Osteocyte (in vitro differentiated cells): ENCODE measurements at regions not wholly inside any gene's neighbourhood (a gene's known extent, or its start where the extent isn't known, plus 50 kb on each side); places are given as distances from the start of the nearest gene placed in this dataset.

Experiments used
- DNase-seq: peaks from one replicate; pipeline ENCODE4 v3.0.0; 2021; ENCODE audit warnings: mixed read lengths; ENCODE audit not compliant: unreplicated experiment; ENCODE audit errors: extremely low spot score
- H3K27ac Mint-ChIP-seq: one replicate; pipeline ENCODE4 v1.8.0; 2021; ENCODE audit warnings: mild to moderate bottlenecking, mixed read lengths; ENCODE audit not compliant: unreplicated experiment
- H3K27me3 Mint-ChIP-seq: one replicate; pipeline ENCODE4 v1.8.0; 2021; ENCODE audit warnings: mixed read lengths; ENCODE audit not compliant: unreplicated experiment
- H3K36me3 Mint-ChIP-seq: one replicate; pipeline ENCODE4 v1.8.0; 2021; ENCODE audit warnings: mixed read lengths; ENCODE audit not compliant: unreplicated experiment
- H3K4me1 Mint-ChIP-seq: one replicate; pipeline ENCODE4 v1.8.0; 2021; ENCODE audit warnings: mixed read lengths; ENCODE audit not compliant: unreplicated experiment
- H3K4me3 Mint-ChIP-seq: one replicate; pipeline ENCODE4 v1.8.0; 2021; ENCODE audit warnings: mild to moderate bottlenecking, moderate library complexity, mixed read lengths; ENCODE audit not compliant: unreplicated experiment
- H3K9me3 Mint-ChIP-seq: one replicate; pipeline ENCODE4 v1.8.0; 2021; ENCODE audit warnings: mixed read lengths; ENCODE audit not compliant: unreplicated experiment
- CTCF ChIP-seq: fragments of 200-600 bp; sonication (generic); IDR thresholded peaks from 2 replicates; pipeline ENCODE4 v1.5.0; 2021; ENCODE audit warnings: antibody characterized with exemption, mild to moderate bottlenecking, moderate library complexity

GRCh38 chr18:39721712-39722111, 2156.1 kb upstream of the CELF4 start:
- Mint-ChIP-seq H3K4me3 (no peak overlapping the region), H3K27ac (no peak overlapping the region), H3K9me3 (no peaks in the 10 kb centered on the region), H3K4me1 (no peaks in the 10 kb centered on the region), H3K27me3 (no peaks in the 10 kb centered on the region), H3K36me3 (no peaks in the 10 kb centered on the region)
- no peak for DNase-seq
- no peak for TF ChIP-seq CTCF

- H3K27me3 Mint-ChIP-seq: no peaks in the 10 kb centered on the region
- H3K4me3 Mint-ChIP-seq: no peak overlapping the region
- no peak for DNase-seq
- no peaks in the 10 kb centered on the region for H3K9me3 Mint-ChIP-seq
- H3K4me1 Mint-ChIP-seq: peaks cover 9% of the 10 kb centered on the region
- H3K27ac Mint-ChIP-seq: no peak overlapping the region
- TF ChIP-seq CTCF: no peak
- H3K36me3 Mint-ChIP-seq: no peaks in the 10 kb centered on the region
These were observed 2148.4 kb upstream of the CELF4 start for GRCh38 chr18:39713961-39714360.

- Mint-ChIP-seq H3K4me3 (no peak overlapping the region), H3K4me1 (peaks cover 9% of the 10 kb centered on the region), H3K36me3 (no peaks in the 10 kb centered on the region), H3K27ac (no peak overlapping the region), H3K27me3 (no peaks in the 10 kb centered on the region), H3K9me3 (no peaks in the 10 kb centered on the region)
- TF ChIP-seq CTCF: no peak
- DNase-seq: no peak
These were observed 2146.1 kb upstream of the CELF4 start for GRCh38 chr18:39711701-39712100.

- DNase-seq: no peak
- Mint-ChIP-seq H3K27ac (no peak overlapping the region), H3K36me3 (no peaks in the 10 kb centered on the region), H3K9me3 (no peaks in the 10 kb centered on the region), H3K27me3 (no peaks in the 10 kb centered on the region), H3K4me3 (no peak overlapping the region), H3K4me1 (no peaks in the 10 kb centered on the region)
- TF ChIP-seq CTCF: no peak
These were observed 2139.8 kb upstream of the CELF4 start for GRCh38 chr18:39705362-39705761.

- no peak overlapping the region for H3K4me3 Mint-ChIP-seq
- H3K9me3 Mint-ChIP-seq: no peaks in the 10 kb centered on the region
These were observed 2137.3 kb upstream of the CELF4 start for GRCh38 chr18:39702888-39703287.

More at GRCh38 chr18:39702888-39703287, 2137.3 kb upstream of the CELF4 start:
- no peak for DNase-seq
- no peak for TF ChIP-seq CTCF
- Mint-ChIP-seq H3K4me1 (no peaks in the 10 kb centered on the region), H3K36me3 (no peaks in the 10 kb centered on the region), H3K27me3 (no peaks in the 10 kb centered on the region), H3K27ac (no peak overlapping the region)
